ENCODE measurements at regions not wholly inside any gene's neighbourhood (a gene's known extent, or its start where the extent isn't known, plus 50 kb on each side); places are given as distances from the start of the nearest gene placed in this dataset.

GRCh38 chr5:61800450-61800849 lies 468.4 kb downstream of the ZSWIM6 start:
- DNase-seq = no peak

DNA sequence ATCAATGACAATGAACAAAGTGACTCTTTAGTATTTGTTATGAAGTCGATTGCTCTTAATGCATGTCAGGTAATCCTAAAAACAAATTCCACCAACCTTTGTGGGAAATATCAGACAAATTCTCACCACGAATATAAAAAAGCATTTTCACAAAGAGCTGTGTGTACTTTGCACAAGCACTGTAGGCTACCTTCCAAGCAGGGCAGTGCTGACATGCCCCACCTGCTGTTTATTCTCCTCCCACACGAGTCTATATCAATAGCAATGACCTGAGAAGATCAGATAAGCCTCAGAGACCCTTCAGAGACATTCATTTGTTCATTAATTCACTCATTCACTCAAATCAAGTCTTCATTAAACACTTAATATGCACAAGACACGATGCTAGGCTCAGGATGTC lies 469.1 kb downstream of the ZSWIM6 start:
- DNase-seq = no peak

DNA sequence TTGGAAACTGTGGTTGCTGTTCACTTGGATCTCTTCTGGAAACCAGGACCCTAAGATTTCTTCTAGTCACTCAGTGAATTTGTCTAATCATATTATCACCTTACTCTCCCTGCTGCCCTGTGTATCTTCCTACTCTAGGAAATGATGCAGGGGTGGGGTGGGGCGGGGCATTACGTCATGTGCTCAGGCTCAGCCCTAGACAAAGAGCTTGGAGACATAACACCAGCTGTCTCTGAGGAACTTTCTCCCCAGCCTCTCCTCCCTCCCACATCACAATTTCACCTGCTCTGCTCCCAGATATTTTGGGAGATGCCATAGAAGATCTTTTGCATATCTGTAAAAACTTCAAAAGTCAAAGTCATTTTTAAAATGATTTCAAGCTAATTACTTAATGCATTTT lies 470.4 kb downstream of the ZSWIM6 start:
- DNase-seq = no peak

DNA sequence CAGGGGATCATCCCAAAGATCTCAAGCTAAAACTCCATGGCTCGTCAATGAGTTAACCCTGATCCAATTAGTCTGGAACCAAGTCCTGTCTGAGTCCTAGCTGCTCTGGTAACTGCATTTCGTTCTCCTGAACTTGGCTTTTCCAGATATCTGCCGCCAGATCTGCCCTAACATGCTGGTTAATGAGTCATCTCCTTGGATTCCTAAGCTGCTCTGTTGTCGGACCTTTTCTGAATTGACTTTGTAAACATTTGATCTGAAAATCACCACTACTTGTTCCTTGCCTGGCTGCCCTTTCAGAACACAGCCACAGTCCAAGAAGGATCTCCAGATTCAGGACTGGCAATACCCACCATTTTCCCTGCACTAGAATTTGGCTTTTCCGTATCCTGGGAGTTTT lies 473.0 kb downstream of the ZSWIM6 start:
- no peak for DNase-seq

GRCh38 chr5:61806491-61807020 lies 474.5 kb downstream of the ZSWIM6 start:
- DNase-seq = no peak

- DNase-seq = no peak
Observed at GRCh38 chr5:61808091-61808490, 476.0 kb downstream of the ZSWIM6 start.

GRCh38 chr5:61808909-61809308 lies 476.9 kb downstream of the ZSWIM6 start:
- no peak for DNase-seq

DNA sequence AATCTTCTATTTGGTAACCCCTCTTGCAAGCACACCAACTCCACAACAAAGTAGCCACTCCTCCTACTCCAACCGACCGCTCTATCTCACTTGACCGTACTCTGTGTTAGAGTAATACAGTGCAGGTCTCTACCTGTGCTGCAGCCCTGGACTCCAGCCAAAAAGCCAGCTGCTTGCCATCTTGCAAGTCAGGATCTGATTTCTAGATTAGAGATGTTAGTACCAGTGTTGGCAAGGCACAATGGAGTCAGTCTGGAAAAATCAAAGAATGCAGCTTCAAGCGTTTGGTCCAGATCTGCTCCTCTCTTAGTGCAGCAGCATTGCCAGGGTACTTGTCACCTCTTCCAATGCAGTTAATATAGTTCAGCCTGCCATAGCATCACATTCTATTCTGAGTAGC lies 477.6 kb downstream of the ZSWIM6 start:
- DNase-seq = no peak

DNA sequence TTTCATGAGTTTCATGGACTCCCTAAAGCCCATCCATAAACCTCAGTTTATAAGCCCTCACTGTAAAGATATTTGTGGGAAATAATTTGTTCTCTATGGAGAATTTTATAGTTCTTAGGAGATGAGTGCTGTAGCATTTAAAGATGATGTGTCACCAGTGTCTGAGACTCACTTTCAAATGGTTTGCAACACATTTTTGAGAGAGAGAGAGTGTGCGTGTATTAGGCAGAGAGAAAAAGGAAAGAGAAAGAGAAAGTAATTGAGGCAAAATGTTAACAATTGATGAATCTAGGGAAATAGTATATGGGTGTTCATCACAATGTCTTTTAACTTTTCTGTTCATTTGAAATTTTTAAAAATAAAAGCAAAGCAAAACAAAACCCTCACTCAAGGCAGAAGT lies 479.0 kb downstream of the ZSWIM6 start:
- DNase-seq = no peak

- no peak for DNase-seq
Observed at GRCh38 chr5:61813361-61813760, 481.3 kb downstream of the ZSWIM6 start.

- no peak for DNase-seq
Observed at GRCh38 chr5:61815339-61815738, 483.3 kb downstream of the ZSWIM6 start.

GRCh38 chr5:61816146-61816545 lies 484.1 kb downstream of the ZSWIM6 start:
- no peak for DNase-seq

DNA sequence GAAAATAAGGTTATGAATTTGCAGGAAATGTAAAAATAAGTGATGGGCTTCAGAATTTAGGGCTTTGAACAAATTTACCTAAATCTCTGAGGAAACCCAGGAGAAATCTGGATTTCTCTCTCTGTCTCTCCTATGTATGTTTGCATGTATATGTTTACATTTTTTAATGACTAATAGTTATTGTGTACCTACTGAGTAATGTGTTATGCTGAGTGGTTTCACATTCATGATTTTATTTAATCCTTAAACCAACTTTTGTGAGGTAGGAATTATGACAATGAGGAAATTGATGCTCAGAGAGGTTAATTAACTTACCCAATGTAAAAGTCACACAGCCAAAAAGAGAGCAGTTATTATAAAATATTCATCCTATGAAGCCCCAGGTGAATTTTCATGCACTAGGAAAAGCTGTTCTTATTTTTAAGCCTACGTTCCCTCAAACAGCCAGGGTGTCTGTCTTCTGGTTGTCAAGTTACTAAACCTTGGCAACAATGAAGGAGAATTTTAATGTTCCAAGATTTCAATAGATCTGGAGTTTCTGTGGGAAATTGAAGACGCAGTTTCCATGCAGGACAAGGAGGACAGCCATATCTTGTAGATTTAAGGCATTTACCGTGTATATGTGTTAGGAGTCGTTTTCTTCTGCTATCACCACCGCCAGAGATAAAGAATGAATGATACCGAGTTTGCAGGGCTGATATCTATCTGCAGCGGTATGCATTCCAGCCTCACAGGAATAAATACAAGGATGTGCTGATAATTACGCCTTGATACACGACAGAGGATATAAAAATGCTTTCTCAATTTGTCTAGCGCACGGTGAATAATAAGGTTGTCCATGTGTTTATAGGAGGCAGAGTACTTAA lies 484.8 kb downstream of the ZSWIM6 start:
- no peak for DNase-seq

DNA sequence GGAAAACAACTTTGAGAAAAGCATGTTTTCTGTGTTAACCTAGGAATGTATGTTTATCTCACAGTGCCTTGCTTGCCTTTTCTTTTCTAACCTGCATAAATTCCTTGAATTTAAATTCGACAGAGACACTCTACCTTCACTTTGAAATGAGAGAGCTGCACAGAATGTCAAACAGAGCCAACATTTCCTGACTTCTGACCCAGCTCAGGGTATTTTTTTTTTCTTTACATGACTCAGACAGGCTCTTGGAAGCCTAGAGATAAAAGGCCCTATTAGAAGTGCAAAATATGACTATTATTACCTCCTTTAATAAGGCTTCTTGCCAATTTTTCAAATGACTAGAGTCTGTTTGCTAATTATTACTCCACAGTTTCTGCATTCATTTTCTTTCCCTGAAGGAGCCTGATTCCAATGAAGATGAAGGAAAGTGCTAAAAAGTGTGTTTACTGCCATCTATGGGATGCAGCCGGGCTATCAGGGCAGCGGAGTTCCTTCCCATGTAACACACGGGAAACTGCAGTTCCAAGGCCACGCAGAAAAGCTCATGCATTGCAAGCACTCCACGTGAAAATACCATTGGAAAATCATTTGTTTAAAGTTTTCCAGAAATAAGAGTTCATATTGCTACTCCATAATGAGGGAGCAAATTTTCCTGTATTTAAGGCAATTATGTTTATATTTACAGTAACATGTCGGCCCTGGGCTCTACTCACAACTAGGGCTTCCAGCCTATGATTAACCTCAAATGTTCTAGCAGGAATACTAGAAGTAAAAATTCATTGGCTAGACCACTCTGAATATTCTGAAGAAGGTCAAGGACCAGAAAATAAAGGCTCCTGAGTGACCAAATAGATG lies 485.6 kb downstream of the ZSWIM6 start:
- no peak for DNase-seq

- DNase-seq = no peak
Observed at GRCh38 chr5:61820836-61821235, 485.2 kb upstream of the KIF2A start.

- DNase-seq = no peak
Observed at GRCh38 chr5:61821561-61821960, 484.4 kb upstream of the KIF2A start.

- no peak for DNase-seq
Observed at GRCh38 chr5:61822584-61822983, 483.4 kb upstream of the KIF2A start.

GRCh38 chr5:61823065-61823464 lies 482.9 kb upstream of the KIF2A start:
- DNase-seq = no peak

DNA sequence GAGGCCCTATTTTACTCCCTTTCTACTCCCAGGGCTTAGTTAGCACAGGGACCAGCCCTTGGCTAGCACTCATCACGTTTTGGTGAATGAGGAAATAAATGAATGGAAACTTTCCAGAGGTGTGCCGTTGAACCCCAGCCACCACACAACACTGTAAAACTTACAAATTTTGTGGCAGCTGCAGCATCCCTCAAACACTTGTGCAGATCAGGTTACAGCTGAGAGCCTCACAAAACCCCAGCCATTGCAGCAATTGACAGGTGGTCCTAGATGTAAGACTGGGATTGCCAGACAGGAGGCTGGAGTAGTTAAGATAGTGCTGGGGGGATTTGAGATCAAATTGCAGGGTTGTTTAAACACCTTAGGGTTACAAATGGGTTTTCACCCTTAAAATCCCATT lies 482.2 kb upstream of the KIF2A start:
- DNase-seq = no peak

GRCh38 chr5:61824396-61824795 lies 481.6 kb upstream of the KIF2A start:
- no peak for DNase-seq

DNA sequence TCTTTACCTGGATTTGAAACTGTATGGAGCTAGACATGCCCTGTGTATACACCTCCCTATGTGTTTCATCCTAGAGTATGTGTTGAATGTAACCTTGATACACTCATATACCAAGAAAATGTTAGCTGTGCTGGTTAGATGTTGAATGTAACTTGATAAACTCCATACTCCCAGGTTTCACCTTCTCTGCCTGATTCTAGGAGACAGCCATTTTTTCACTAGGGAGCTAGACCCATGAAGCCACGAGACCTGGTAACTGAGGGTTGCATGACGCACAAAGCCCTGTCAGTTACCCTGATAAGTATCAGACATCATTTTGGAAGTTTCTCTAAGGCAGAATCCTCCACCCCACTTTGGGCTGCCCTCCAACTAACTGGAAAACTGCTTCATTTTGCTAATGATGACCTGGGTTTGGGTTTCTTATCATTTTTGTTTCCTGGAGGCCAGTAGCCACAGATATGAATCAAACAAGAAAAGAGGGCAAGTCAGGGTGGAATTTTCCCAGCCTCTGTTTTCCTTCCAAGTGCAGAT lies 478.5 kb upstream of the KIF2A start:
- no peak for DNase-seq

- no peak for DNase-seq
Observed at GRCh38 chr5:61828856-61829255, 477.1 kb upstream of the KIF2A start.

DNA sequence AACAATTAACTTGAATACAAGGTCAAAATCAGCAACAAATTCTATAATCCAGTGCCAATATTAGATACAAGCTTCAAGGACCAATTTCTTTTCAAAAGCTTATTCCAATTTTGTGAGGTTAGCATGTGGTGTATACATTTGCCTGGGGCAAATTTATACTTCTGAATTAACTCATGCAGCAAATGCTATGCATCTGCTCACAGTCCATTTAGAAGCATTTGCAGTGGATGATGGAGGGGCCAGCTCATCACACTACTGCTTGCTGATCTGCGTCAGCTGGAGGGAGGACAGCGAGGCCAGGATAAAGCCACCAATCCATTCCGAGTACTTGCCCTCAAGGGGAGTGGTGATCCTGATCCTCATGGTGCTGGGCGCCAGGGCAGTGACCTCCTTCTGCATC lies 474.3 kb upstream of the KIF2A start:
- DNase-seq = no peak

GRCh38 chr5:61837788-61838187 lies 468.2 kb upstream of the KIF2A start:
- no peak for DNase-seq
